SK-N-SH (cell line): ENCODE measurements at regions not wholly inside any gene's neighbourhood (a gene's known extent, or its start where the extent isn't known, plus 50 kb on each side); places are given as distances from the start of the nearest gene placed in this dataset.

Source experiments
- CTCF ChIA-PET: fragments of 300-600, 350-600 bp; formaldehyde crosslinking; extraction: SDS; loops from one replicate; lab custom pipeline; 2021; lab: Yijun Ruan, JAX
- POLR2A ChIA-PET: fragments of 350-600 bp; sonication (Branson Sonifier 250); formaldehyde crosslinking; extraction: SDS; loops from one replicate; lab custom pipeline; 2020; ENCODE audit warnings: antibody characterized with exemption, inconsistent platforms; lab: Yijun Ruan, JAX
- DNase-seq: peaks from one replicate; pipeline ENCODE4 v3.0.0; 2012
- H2AFZ ChIP-seq: fragments of 200-600 bp; sonication (generic); 2 replicates; pipeline ENCODE4 v1.8.1; 2016; ENCODE audit warnings: antibody characterized with exemption, mild to moderate bottlenecking, low read depth
- H3F3A ChIP-seq: fragments of 200-600 bp; sonication (generic); replicated peaks from 2 replicates; pipeline ENCODE3; 2016; ENCODE audit warnings: antibody characterized with exemption, mild to moderate bottlenecking; ENCODE audit not compliant: insufficient read depth
- H3K27ac ChIP-seq, 2 experiments: fragments of 200-500 bp in 1 of 2; fragments of 200-600 bp in 1 of 2; sonication (Bioruptor generic) in 1 of 2; sonication (generic), shearing (Covaris generic) in 1 of 2; 2 replicates each; pipeline versions ENCODE4 v1.5.1 to v1.6.1; 2014 to 2016; ENCODE audit warnings: low read depth in 2 of 2, inconsistent platforms in 1 of 2, low read length in 1 of 2, mild to moderate bottlenecking in 1 of 2, mixed read lengths in 1 of 2
- H3K27me3 ChIP-seq: fragments of 200-600 bp; sonication (generic), shearing (Covaris generic); 2 replicates; pipeline ENCODE4 v1.6.1; 2016; ENCODE audit warnings: mixed run types; ENCODE audit not compliant: insufficient read depth
- H3K36me3 ChIP-seq, 2 experiments: fragments of 200-500 bp in 1 of 2; fragments of 200-600 bp in 1 of 2; sonication (Bioruptor generic) in 1 of 2; sonication (generic) in 1 of 2; replicated peaks in 1 of 2; 2 replicates each; pipeline versions ENCODE3 to v1.5.1; 2014 to 2016; ENCODE audit warnings: low read length in 1 of 2, mild to moderate bottlenecking in 1 of 2; ENCODE audit not compliant: insufficient read depth in 2 of 2, control insufficient read depth in 1 of 2
- H3K4me1 ChIP-seq, 2 experiments: fragments of 200-500 bp in 1 of 2; fragments of 200-600 bp in 1 of 2; sonication (Bioruptor generic) in 1 of 2; sonication (generic), shearing (Covaris generic) in 1 of 2; 2 replicates each; pipeline versions ENCODE4 v1.5.1 to v1.6.1; 2014 to 2016; ENCODE audit warnings: low read depth in 1 of 2, low read length in 1 of 2, mixed run types in 1 of 2; ENCODE audit not compliant: insufficient read depth in 2 of 2, control insufficient read depth in 1 of 2
- H3K4me2 ChIP-seq: fragments of 200-600 bp; sonication (generic), shearing (Covaris generic); 2 replicates; pipeline ENCODE4 v1.6.1; 2017; ENCODE audit warnings: mixed run types
- H3K4me3 ChIP-seq, 2 experiments: fragments of 200-500 bp in 1 of 2; fragments of 200-600 bp in 1 of 2; sonication (Bioruptor generic) in 1 of 2; sonication (generic), shearing (Covaris generic) in 1 of 2; 2 replicates each; pipeline versions ENCODE4 v1.5.1 to v1.8.1; 2014 to 2016; ENCODE audit warnings: low read depth in 2 of 2, inconsistent platforms in 1 of 2, low read length in 1 of 2, mild to moderate bottlenecking in 1 of 2, mixed read lengths in 1 of 2, moderate library complexity in 1 of 2
- H3K79me2 ChIP-seq: fragments of 200-600 bp; sonication (generic); 2 replicates; pipeline ENCODE4 v1.8.1; 2017; ENCODE audit warnings: mild to moderate bottlenecking; ENCODE audit not compliant: insufficient read depth
- H3K9ac ChIP-seq: fragments of 200-600 bp; sonication (generic); 2 replicates; pipeline ENCODE4 v1.6.1; 2017; ENCODE audit warnings: mixed run types
- H3K9me2 ChIP-seq: fragments of 200-600 bp; sonication (generic); 2 replicates; pipeline ENCODE4 v1.6.1; 2017; ENCODE audit warnings: mixed run types
- H3K9me3 ChIP-seq: fragments of 200-600 bp; sonication (generic); 2 replicates; pipeline ENCODE4 v1.6.1; 2017; ENCODE audit warnings: mixed run types, mild to moderate bottlenecking, moderate library complexity
- H4K20me1 ChIP-seq: fragments of 200-600 bp; sonication (generic); 2 replicates; pipeline ENCODE4 v1.6.1; 2017; ENCODE audit warnings: mild to moderate bottlenecking, mixed run types; ENCODE audit not compliant: insufficient read depth
- CTCF ChIP-seq: fragments of 200-600 bp; sonication (generic); IDR thresholded peaks from 2 replicates; pipeline ENCODE4 v1.6.1; 2017; ENCODE audit warnings: antibody characterized with exemption, mild to moderate bottlenecking, moderate library complexity
- ELF1 ChIP-seq: IDR thresholded peaks from 2 replicates; pipeline ENCODE4 v1.4.0; 2012
- EP300 ChIP-seq, 2 experiments: IDR thresholded peaks; 2 replicates each; pipeline versions ENCODE4 v1.4.0 to v1.6.1; 2012; ENCODE audit warnings: borderline replicate concordance in 1 of 2, low read depth in 1 of 2, low read length in 1 of 2
- FOSL2 ChIP-seq: IDR thresholded peaks from 2 replicates; pipeline ENCODE4 v1.4.0; 2012; ENCODE audit warnings: low read depth, mild to moderate bottlenecking, moderate library complexity, borderline replicate concordance
- FOXJ3 ChIP-seq: sonication (generic); formaldehyde crosslinking; IDR thresholded peaks from 2 replicates; pipeline ENCODE4 v1.5.1; 2020; ENCODE audit warnings: mild to moderate bottlenecking, missing genetic modification reagents
- FOXM1 ChIP-seq: IDR thresholded peaks from 2 replicates; pipeline ENCODE4 v1.4.0; 2012; ENCODE audit warnings: low read depth, mild to moderate bottlenecking
- GABPA ChIP-seq: IDR thresholded peaks from 2 replicates; pipeline ENCODE4 v1.4.0; 2012; ENCODE audit warnings: low read depth, mild to moderate bottlenecking
- JUND ChIP-seq: IDR thresholded peaks from 2 replicates; pipeline ENCODE4 v1.4.0; 2012
- MAX ChIP-seq: IDR thresholded peaks from 2 replicates; pipeline ENCODE4 v1.4.0; 2012; ENCODE audit warnings: low read depth
- MEF2A ChIP-seq: IDR thresholded peaks from 2 replicates; pipeline ENCODE4 v1.4.0; 2012; ENCODE audit warnings: low read depth, borderline replicate concordance
- NRF1 ChIP-seq: IDR thresholded peaks from 2 replicates; pipeline ENCODE4 v1.6.1; 2012; ENCODE audit warnings: low read depth, mild to moderate bottlenecking, low read length
- RAD21 ChIP-seq: IDR thresholded peaks from 2 replicates; pipeline ENCODE4 v1.6.1; 2012; ENCODE audit warnings: mild to moderate bottlenecking, low read length
- RCOR1 ChIP-seq: fragments of 150-350 bp; IDR thresholded peaks from 2 replicates; pipeline ENCODE4 v1.6.1; 2017; ENCODE audit warnings: antibody characterized with exemption, low read length
- RFX5 ChIP-seq: IDR thresholded peaks from 2 replicates; pipeline ENCODE4 v1.6.1; 2012; ENCODE audit warnings: mild to moderate bottlenecking, improper control_type of control experiment, low read length
- RXRA ChIP-seq: IDR thresholded peaks from 2 replicates; pipeline ENCODE4 v1.4.0; 2012; ENCODE audit warnings: low read depth, mild to moderate bottlenecking, borderline replicate concordance
- SIN3A ChIP-seq: IDR thresholded peaks from 2 replicates; pipeline ENCODE4 v1.6.1; 2012; ENCODE audit warnings: low read depth, mild to moderate bottlenecking, low read length, moderate library complexity, borderline replicate concordance
- TCF12 ChIP-seq: IDR thresholded peaks from 2 replicates; pipeline ENCODE4 v1.4.0; 2012
- YY1 ChIP-seq: IDR thresholded peaks from 2 replicates; pipeline ENCODE4 v1.4.0; 2012; ENCODE audit warnings: low read depth, mild to moderate bottlenecking
- WGBS: methylation state at CpG from one replicate; pipeline ENCODE4 v1.1.6; 2017; ENCODE audit warnings: low lambda C conversion rate; 5-methylcytosine and 5-hydroxymethylcytosine counted together
- TF ChIP-seq, protein P1 (sequence below): fragments of 150-350 bp; IDR thresholded peaks from 2 replicates; pipeline ENCODE4 v1.6.1; 2017; ENCODE audit warnings: antibody characterized with exemption, low read length, low read depth, borderline replicate concordance
- TF ChIP-seq, protein P2 (sequence below): IDR thresholded peaks from 2 replicates; pipeline ENCODE4 v1.4.0; 2012; ENCODE audit warnings: low read depth, borderline replicate concordance
- TF ChIP-seq, protein P3 (sequence below): fragments of 150-350 bp; IDR thresholded peaks from 2 replicates; pipeline ENCODE4 v1.6.1; 2016; ENCODE audit warnings: mild to moderate bottlenecking, low read depth, low read length
- TF ChIP-seq, protein P4 (sequence below): IDR thresholded peaks from 2 replicates; pipeline ENCODE4; 2012

- TF ChIP-seq, protein P1, sequence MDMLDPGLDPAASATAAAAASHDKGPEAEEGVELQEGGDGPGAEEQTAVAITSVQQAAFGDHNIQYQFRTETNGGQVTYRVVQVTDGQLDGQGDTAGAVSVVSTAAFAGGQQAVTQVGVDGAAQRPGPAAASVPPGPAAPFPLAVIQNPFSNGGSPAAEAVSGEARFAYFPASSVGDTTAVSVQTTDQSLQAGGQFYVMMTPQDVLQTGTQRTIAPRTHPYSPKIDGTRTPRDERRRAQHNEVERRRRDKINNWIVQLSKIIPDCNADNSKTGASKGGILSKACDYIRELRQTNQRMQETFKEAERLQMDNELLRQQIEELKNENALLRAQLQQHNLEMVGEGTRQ, result no peak
- TF ChIP-seq GABPA (no peak), FOXJ3 (CRISPR knock-in tag) (peak; percentile 69; the same call in 1 of the 2 replicates), MAX (no peak), TCF12 (no peak), RCOR1 (peak; percentile 58; the same call in 1 of the 2 replicates), NRF1 (no peak), RFX5 (0 out of 2 replicates have a peak, but pooled peaks have one; percentile 15)
- TF ChIP-seq, protein P2, sequence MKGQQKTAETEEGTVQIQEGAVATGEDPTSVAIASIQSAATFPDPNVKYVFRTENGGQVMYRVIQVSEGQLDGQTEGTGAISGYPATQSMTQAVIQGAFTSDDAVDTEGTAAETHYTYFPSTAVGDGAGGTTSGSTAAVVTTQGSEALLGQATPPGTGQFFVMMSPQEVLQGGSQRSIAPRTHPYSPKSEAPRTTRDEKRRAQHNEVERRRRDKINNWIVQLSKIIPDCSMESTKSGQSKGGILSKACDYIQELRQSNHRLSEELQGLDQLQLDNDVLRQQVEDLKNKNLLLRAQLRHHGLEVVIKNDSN, result no peak
These were observed 139.5 kb upstream of the NABP1 start (continued) for GRCh38 chr2:191538334-191538903.

DNA sequence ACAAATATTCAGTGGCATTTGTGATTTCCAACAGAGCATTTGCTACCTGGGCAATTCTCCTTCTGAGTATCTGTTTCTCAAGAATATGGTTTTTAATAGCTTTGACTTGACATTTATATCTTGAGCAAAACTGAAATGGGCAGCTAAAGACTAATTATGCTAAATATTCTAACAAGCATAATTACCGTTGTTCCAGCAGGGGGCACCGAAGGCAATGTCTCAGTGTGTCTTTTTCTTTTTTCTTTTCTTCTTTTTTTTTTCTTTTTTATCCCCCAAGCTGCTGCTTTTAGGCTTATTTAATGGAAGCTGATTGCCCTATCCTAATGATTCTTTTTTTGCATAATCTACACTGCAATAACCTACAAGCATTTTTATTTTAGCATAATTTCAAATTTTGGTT, 138.9 kb upstream of the NABP1 start:
- 4% methylated on average over 2 of the region's 2 CpGs for WGBS
- Histone ChIP-seq H4K20me1 (no peaks in the 10 kb centered on the region), H3K36me3 (no peaks in the 10 kb centered on the region), H3K9me3 (no peaks in the 10 kb centered on the region), H2AFZ (no peak overlapping the region), H3K79me2 (no peaks in the 10 kb centered on the region), H3F3A (no peaks in the 10 kb centered on the region), H3K9me2 (no peaks in the 10 kb centered on the region), H3K4me3 (no peak overlapping the region), H3K27ac (peak overlapping the region in 1 of 2 experiments; percentile 78; a peak in 2 of 4 replicates), H3K9ac (no peak overlapping the region), H3K4me1 (peaks cover 0 to 17% of the 10 kb centered on the region in 2 experiments; a peak in 2 of 4 replicates), H3K4me2 (no peak overlapping the region), H3K27me3 (no peaks in the 10 kb centered on the region)
- CTCF ChIA-PET, result interaction anchor here (0.6 to 3.2 kb wide), 29 partner anchors 9 to 1768 kb away, joined by 3 to 46 read pairs (median 4); no protein-coding TSS in a partner anchor
- POLR2A ChIA-PET, result no interaction called here
- peak; percentile 39 for DNase-seq
- no peak for TF ChIP-seq SIN3A
- TF ChIP-seq, protein P2, result no peak
- TF ChIP-seq FOXM1, result no peak
- TF ChIP-seq, protein P3, sequence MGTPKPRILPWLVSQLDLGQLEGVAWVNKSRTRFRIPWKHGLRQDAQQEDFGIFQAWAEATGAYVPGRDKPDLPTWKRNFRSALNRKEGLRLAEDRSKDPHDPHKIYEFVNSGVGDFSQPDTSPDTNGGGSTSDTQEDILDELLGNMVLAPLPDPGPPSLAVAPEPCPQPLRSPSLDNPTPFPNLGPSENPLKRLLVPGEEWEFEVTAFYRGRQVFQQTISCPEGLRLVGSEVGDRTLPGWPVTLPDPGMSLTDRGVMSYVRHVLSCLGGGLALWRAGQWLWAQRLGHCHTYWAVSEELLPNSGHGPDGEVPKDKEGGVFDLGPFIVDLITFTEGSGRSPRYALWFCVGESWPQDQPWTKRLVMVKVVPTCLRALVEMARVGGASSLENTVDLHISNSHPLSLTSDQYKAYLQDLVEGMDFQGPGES, result no peak
- TF ChIP-seq CTCF, result peak; percentile 75
- no peak for TF ChIP-seq TCF12
- no peak for TF ChIP-seq ELF1
- no peak for TF ChIP-seq JUND
- TF ChIP-seq, protein P4, sequence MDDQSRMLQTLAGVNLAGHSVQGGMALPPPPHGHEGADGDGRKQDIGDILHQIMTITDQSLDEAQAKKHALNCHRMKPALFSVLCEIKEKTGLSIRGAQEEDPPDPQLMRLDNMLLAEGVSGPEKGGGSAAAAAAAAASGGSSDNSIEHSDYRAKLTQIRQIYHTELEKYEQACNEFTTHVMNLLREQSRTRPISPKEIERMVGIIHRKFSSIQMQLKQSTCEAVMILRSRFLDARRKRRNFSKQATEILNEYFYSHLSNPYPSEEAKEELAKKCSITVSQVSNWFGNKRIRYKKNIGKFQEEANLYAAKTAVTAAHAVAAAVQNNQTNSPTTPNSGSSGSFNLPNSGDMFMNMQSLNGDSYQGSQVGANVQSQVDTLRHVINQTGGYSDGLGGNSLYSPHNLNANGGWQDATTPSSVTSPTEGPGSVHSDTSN, result no peak
- TF ChIP-seq, protein P1, result no peak
- no peak for TF ChIP-seq RCOR1
- TF ChIP-seq MEF2A, result no peak
- no peak for TF ChIP-seq EP300 (IDR thresholded peaks at IDR 0.05; ENCODE audit: borderline replicate concordance in 1 of 2, low read depth in 1 of 2, low read length in 1 of 2)
- TF ChIP-seq RFX5, result no peak
- peak; percentile 43 for TF ChIP-seq RAD21
- TF ChIP-seq FOSL2, result no peak
- no peak for TF ChIP-seq FOXJ3 (CRISPR knock-in tag)
- no peak for TF ChIP-seq YY1
- no peak for TF ChIP-seq RXRA
